Liver (tissue), 3 donors: ENCODE measurements at regions not wholly inside any gene's neighbourhood (a gene's known extent, or its start where the extent isn't known, plus 50 kb on each side); places are given as distances from the start of the nearest gene placed in this dataset.

Source experiments
- GABPA ChIP-seq, 2 donors: IDR thresholded peaks in 1 of 2; conservative IDR thresholded peaks in 1 of 2; 2 replicates each; pipeline ENCODE4 v1.6.1; 2016; ENCODE audit warnings: antibody characterized with exemption in 2 of 2, mild to moderate bottlenecking in 1 of 2, moderate library complexity in 1 of 2
- RAD21 ChIP-seq, 2 donors: IDR thresholded peaks; 2 replicates each; pipeline ENCODE4 v1.6.1; 2016; ENCODE audit warnings: antibody characterized with exemption in 2 of 2, mild to moderate bottlenecking in 2 of 2
- REST ChIP-seq: IDR thresholded peaks from 2 replicates; pipeline ENCODE4 v1.6.1; 2016; ENCODE audit warnings: antibody characterized with exemption, mild to moderate bottlenecking
- SP1 ChIP-seq: IDR thresholded peaks from 2 replicates; pipeline ENCODE4 v1.6.1; 2018; ENCODE audit warnings: antibody characterized with exemption, mild to moderate bottlenecking
- TAF1 ChIP-seq: conservative IDR thresholded peaks from 2 replicates; pipeline ENCODE4 v1.6.1; 2016; ENCODE audit warnings: antibody characterized with exemption, mild to moderate bottlenecking
- YY1 ChIP-seq: IDR thresholded peaks from 2 replicates; pipeline ENCODE4 v1.6.1; 2016; ENCODE audit warnings: antibody characterized with exemption, mild to moderate bottlenecking
- TF ChIP-seq, protein P1 (sequence below): fragments of 150-350 bp; IDR thresholded peaks from 2 replicates; pipeline ENCODE4 v1.5.1; 2017; ENCODE audit warnings: improper control_type of control experiment, low read depth, low read length; ENCODE audit not compliant: missing input control
- TF ChIP-seq, protein P2 (sequence below): IDR thresholded peaks from 2 replicates; pipeline ENCODE4 v1.6.1; 2016; ENCODE audit warnings: antibody characterized with exemption
- donor health status: healthy.
- donor health status: healthy.

DNA sequence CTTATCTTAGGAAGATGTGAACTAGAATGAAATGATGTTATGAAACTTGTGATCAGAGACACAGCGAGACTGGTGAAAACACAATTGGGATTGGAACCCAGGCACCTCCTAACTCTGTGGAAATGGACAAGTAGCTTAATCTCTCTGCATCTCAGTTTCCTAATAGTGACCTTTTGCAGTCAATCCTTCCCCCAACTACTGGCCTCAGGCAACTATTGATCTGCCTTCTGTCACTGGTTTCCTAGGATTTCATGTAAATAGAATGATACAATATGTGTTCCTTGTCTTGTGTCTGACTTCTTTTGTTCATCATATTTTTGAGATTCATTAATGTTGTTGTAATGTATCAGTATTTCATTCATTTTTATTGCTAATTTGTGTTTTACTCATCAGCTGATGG, 341.7 kb downstream of the REEP3 start:
- TF ChIP-seq, protein P1, sequence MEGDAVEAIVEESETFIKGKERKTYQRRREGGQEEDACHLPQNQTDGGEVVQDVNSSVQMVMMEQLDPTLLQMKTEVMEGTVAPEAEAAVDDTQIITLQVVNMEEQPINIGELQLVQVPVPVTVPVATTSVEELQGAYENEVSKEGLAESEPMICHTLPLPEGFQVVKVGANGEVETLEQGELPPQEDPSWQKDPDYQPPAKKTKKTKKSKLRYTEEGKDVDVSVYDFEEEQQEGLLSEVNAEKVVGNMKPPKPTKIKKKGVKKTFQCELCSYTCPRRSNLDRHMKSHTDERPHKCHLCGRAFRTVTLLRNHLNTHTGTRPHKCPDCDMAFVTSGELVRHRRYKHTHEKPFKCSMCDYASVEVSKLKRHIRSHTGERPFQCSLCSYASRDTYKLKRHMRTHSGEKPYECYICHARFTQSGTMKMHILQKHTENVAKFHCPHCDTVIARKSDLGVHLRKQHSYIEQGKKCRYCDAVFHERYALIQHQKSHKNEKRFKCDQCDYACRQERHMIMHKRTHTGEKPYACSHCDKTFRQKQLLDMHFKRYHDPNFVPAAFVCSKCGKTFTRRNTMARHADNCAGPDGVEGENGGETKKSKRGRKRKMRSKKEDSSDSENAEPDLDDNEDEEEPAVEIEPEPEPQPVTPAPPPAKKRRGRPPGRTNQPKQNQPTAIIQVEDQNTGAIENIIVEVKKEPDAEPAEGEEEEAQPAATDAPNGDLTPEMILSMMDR: no peak
- no peak for TF ChIP-seq SP1
- TF ChIP-seq, protein P2, sequence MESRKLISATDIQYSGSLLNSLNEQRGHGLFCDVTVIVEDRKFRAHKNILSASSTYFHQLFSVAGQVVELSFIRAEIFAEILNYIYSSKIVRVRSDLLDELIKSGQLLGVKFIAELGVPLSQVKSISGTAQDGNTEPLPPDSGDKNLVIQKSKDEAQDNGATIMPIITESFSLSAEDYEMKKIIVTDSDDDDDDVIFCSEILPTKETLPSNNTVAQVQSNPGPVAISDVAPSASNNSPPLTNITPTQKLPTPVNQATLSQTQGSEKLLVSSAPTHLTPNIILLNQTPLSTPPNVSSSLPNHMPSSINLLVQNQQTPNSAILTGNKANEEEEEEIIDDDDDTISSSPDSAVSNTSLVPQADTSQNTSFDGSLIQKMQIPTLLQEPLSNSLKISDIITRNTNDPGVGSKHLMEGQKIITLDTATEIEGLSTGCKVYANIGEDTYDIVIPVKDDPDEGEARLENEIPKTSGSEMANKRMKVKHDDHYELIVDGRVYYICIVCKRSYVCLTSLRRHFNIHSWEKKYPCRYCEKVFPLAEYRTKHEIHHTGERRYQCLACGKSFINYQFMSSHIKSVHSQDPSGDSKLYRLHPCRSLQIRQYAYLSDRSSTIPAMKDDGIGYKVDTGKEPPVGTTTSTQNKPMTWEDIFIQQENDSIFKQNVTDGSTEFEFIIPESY: no peak
- TF ChIP-seq RAD21 (IDR thresholded peaks at IDR 0.05): no peak
- no peak for TF ChIP-seq TAF1
- no peak for TF ChIP-seq REST
- no peak for TF ChIP-seq GABPA (IDR thresholded peaks at IDR 0.05 in 1 of 2, conservative IDR thresholded peaks at IDR 0.05 in 1 of 2)
- no peak for TF ChIP-seq YY1
